DOHH2 (cell line): ENCODE measurements at regions not wholly inside any gene's neighbourhood (a gene's known extent, or its start where the extent isn't known, plus 50 kb on each side); places are given as distances from the start of the nearest gene placed in this dataset.

Experiments
- H3F3A ChIP-seq: fragments of 200-600 bp; sonication (generic), shearing (Covaris generic); 2 replicates; pipeline ENCODE4 v1.6.0; 2016; ENCODE audit warnings: antibody characterized with exemption, mild to moderate bottlenecking; ENCODE audit not compliant: control insufficient read depth, insufficient read depth
- H3K27ac ChIP-seq: fragments of 200-600 bp; sonication (generic); 2 replicates; pipeline ENCODE4 v1.5.1; 2014; ENCODE audit warnings: low read depth, mild to moderate bottlenecking, low read length, moderate library complexity
- H3K27me3 ChIP-seq: fragments of 200-600 bp; sonication (generic); 2 replicates; pipeline ENCODE4 v1.6.1; 2014; ENCODE audit warnings: mild to moderate bottlenecking, low read length, mixed read lengths; ENCODE audit not compliant: control insufficient read depth
- H3K36me3 ChIP-seq: fragments of 200-600 bp; sonication (generic); 2 replicates; pipeline ENCODE4 v1.6.1; 2014; ENCODE audit warnings: mild to moderate bottlenecking, low read length, moderate library complexity, mixed read lengths; ENCODE audit not compliant: control insufficient read depth
- H3K4me1 ChIP-seq: fragments of 200-600 bp; sonication (generic); 2 replicates; pipeline ENCODE4 v1.6.1; 2014; ENCODE audit warnings: mild to moderate bottlenecking, low read length, mixed read lengths; ENCODE audit not compliant: control insufficient read depth
- H3K4me2 ChIP-seq: fragments of 200-600 bp; sonication (generic); 2 replicates; pipeline ENCODE4 v1.6.0; 2014; ENCODE audit warnings: mild to moderate bottlenecking, low read length, moderate library complexity
- H3K4me3 ChIP-seq: fragments of 200-600 bp; sonication (generic); 2 replicates; pipeline ENCODE4 v1.5.1; 2014; ENCODE audit warnings: mild to moderate bottlenecking, low read length, mixed read lengths
- H3K79me2 ChIP-seq: fragments of 200-600 bp; sonication (generic); 2 replicates; pipeline ENCODE4 v1.6.1; 2014; ENCODE audit warnings: mild to moderate bottlenecking, low read length, mixed read lengths; ENCODE audit not compliant: control insufficient read depth
- H3K9me2 ChIP-seq: fragments of 200-600 bp; sonication (generic); replicated peaks from 2 replicates; pipeline ENCODE4 v1.6.1; 2014; ENCODE audit warnings: mild to moderate bottlenecking, low read length, mixed read lengths; ENCODE audit not compliant: control insufficient read depth
- H3K9me3 ChIP-seq: fragments of 200-600 bp; sonication (generic); 2 replicates; pipeline ENCODE4 v1.6.1; 2014; ENCODE audit warnings: antibody characterized with exemption, low read length, mixed read lengths; ENCODE audit not compliant: control insufficient read depth, insufficient read depth
- H4K20me1 ChIP-seq: fragments of 200-600 bp; sonication (generic); 2 replicates; pipeline ENCODE4 v1.6.0; 2014; ENCODE audit warnings: low read depth, mild to moderate bottlenecking, antibody characterized with exemption, low read length, moderate library complexity; ENCODE audit not compliant: control insufficient read depth, insufficient read depth
- CTCF ChIP-seq: fragments of 200-600 bp; sonication (generic); IDR thresholded peaks from one replicate; pipeline ENCODE4 v1.5.1; 2014; ENCODE audit warnings: antibody characterized with exemption, mild to moderate bottlenecking, low read depth, low read length; ENCODE audit not compliant: poor library complexity, severe bottlenecking
- EZH2phosphoT487 ChIP-seq: fragments of 200-600 bp; sonication (generic); IDR thresholded peaks from 2 replicates; pipeline ENCODE4 v1.6.1; 2017; ENCODE audit warnings: borderline replicate concordance, mild to moderate bottlenecking, antibody characterized with exemption, low read length, moderate library complexity, mixed read lengths

GRCh38 chr5:96083361-96083881 lies 121.8 kb upstream of the ELL2 start:
- H3K27ac ChIP-seq = no peak overlapping the region
- H3K4me1 ChIP-seq = no peaks in the 10 kb centered on the region
- no peaks in the 10 kb centered on the region for H3K79me2 ChIP-seq
- peaks cover 16% of the 10 kb centered on the region for H3K27me3 ChIP-seq
- no peak overlapping the region for H3K4me2 ChIP-seq
- H4K20me1 ChIP-seq = no peaks in the 10 kb centered on the region
- H3K9me2 ChIP-seq = no peaks in the 10 kb centered on the region
- H3F3A ChIP-seq = no peaks in the 10 kb centered on the region
- H3K36me3 ChIP-seq = no peaks in the 10 kb centered on the region
- H3K4me3 ChIP-seq = no peak overlapping the region
- TF ChIP-seq CTCF = no peak
- no peak for TF ChIP-seq EZH2phosphoT487
- H3K9me3 ChIP-seq = no peaks in the 10 kb centered on the region

GRCh38 chr5:96081276-96081858 lies 119.7 kb upstream of the ELL2 start:
- H3K4me2 ChIP-seq = no peak overlapping the region
- no peaks in the 10 kb centered on the region for H3K4me1 ChIP-seq
- no peaks in the 10 kb centered on the region for H3K9me2 ChIP-seq
- no peaks in the 10 kb centered on the region for H3K9me3 ChIP-seq
- TF ChIP-seq EZH2phosphoT487 = no peak
- no peak for TF ChIP-seq CTCF
- no peaks in the 10 kb centered on the region for H3K36me3 ChIP-seq
- H3K4me3 ChIP-seq = no peak overlapping the region
- peaks cover 16% of the 10 kb centered on the region for H3K27me3 ChIP-seq
- no peaks in the 10 kb centered on the region for H4K20me1 ChIP-seq
- no peaks in the 10 kb centered on the region for H3F3A ChIP-seq
- H3K27ac ChIP-seq = no peak overlapping the region
- H3K79me2 ChIP-seq = no peaks in the 10 kb centered on the region

- Histone ChIP-seq H3K9me2 (no peaks in the 10 kb centered on the region), H3K79me2 (no peaks in the 10 kb centered on the region), H4K20me1 (no peaks in the 10 kb centered on the region), H3K4me2 (no peak overlapping the region), H3K9me3 (no peaks in the 10 kb centered on the region), H3K27ac (no peak overlapping the region), H3K4me3 (no peak overlapping the region), H3K4me1 (no peaks in the 10 kb centered on the region), H3K27me3 (peaks cover 15% of the 10 kb centered on the region), H3F3A (no peaks in the 10 kb centered on the region), H3K36me3 (no peaks in the 10 kb centered on the region)
- TF ChIP-seq EZH2phosphoT487 (no peak), CTCF (no peak)
These were observed 118.9 kb upstream of the ELL2 start for GRCh38 chr5:96080557-96080956.
